ENCODE measurements at regions not wholly inside any gene's neighbourhood (a gene's known extent, or its start where the extent isn't known, plus 50 kb on each side); places are given as distances from the start of the nearest gene placed in this dataset.

DNA sequence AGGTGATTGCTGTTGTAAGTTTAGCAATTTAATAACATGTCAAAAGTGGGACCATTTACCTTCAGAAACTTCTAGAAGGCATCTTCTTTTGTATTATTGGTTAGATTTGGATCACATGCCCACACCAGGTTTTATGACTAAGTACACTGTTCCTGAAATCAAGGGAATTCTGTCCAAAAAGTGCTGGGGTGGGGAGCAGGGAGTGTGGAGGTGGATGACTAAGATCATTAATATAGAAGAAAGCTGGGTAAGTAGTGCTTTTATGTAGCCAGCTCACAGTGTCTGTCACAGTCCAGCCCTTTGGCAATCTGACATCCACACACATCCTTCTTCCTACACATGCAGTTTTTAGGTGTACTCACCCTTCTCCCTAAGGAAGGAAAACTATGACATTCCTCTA lies 120.0 kb downstream of the TMCO5A start:
- no peaks in the 10 kb centered on the region for H3K4me1 ChIP-seq
- TF ChIP-seq, protein P1, sequence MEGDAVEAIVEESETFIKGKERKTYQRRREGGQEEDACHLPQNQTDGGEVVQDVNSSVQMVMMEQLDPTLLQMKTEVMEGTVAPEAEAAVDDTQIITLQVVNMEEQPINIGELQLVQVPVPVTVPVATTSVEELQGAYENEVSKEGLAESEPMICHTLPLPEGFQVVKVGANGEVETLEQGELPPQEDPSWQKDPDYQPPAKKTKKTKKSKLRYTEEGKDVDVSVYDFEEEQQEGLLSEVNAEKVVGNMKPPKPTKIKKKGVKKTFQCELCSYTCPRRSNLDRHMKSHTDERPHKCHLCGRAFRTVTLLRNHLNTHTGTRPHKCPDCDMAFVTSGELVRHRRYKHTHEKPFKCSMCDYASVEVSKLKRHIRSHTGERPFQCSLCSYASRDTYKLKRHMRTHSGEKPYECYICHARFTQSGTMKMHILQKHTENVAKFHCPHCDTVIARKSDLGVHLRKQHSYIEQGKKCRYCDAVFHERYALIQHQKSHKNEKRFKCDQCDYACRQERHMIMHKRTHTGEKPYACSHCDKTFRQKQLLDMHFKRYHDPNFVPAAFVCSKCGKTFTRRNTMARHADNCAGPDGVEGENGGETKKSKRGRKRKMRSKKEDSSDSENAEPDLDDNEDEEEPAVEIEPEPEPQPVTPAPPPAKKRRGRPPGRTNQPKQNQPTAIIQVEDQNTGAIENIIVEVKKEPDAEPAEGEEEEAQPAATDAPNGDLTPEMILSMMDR (IDR thresholded peaks at IDR 0.05) = no peak
- no peaks in the 10 kb centered on the region for H3K36me3 ChIP-seq
- H3K27me3 ChIP-seq = no peaks in the 10 kb centered on the region
- H3K9me3 ChIP-seq = no peaks in the 10 kb centered on the region
- intact Hi-C loops (cut with DNase I; ENCODE audit: low total_unique reads) = no loop called here
- no peak overlapping the region for H3K27ac ChIP-seq
- DNase-seq = no peak
- H3K4me3 ChIP-seq = no peak overlapping the region

DNA sequence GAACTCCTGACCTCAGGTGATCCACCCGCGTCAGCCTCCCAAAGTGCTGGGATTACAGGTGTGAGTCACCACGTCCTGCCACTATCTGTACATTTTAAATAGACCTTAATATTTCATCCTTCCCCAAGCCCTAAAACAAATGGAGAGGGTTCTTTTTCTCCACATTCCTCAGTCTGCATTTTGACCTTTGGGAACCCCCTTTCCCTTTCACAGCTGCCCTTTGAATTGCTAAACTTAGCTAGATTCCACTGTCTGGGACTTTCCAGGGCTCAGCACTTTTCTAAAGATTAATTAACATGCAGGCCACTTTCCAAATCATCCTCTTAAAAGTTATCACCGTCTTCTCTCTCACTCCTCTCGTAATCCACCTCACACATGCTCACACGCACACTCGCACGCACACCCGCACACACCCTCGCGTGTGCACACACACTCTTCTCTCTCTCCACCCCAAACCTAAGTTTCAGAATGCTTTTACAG lies 124.2 kb downstream of the TMCO5A start:
- Histone ChIP-seq H3K4me3 (no peak overlapping the region), H3K27me3 (no peaks in the 10 kb centered on the region), H3K9me3 (no peaks in the 10 kb centered on the region), H3K27ac (no peak overlapping the region), H3K36me3 (no peaks in the 10 kb centered on the region), H3K4me1 (no peaks in the 10 kb centered on the region)
- TF ChIP-seq, protein P1 (IDR thresholded peaks at IDR 0.05) = no peak
- DNase-seq = no peak
- intact Hi-C loops (cut with DNase I; ENCODE audit: low total_unique reads) = no loop called here

DNA sequence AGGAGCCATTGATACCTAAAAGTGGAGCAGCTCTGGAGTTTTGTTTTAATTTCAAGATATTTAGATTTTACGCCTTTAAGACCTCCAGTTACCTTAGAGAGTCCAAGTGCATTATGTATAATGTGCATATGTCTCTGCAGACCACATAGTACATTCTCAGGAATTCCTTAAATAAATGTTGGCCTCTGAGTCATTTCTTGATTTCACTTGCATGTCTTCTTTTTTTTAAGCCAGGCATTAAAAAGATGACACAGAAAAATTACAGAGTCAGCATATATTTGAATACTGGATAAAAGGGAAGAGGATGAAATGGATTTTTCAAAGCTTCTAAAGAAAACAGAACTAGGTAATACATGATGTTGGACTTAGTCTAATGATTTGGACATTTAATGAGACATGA lies 125.2 kb downstream of the TMCO5A start:
- Histone ChIP-seq H3K9me3 (no peaks in the 10 kb centered on the region), H3K27ac (no peak overlapping the region), H3K4me3 (no peak overlapping the region), H3K4me1 (no peaks in the 10 kb centered on the region), H3K27me3 (no peaks in the 10 kb centered on the region), H3K36me3 (no peaks in the 10 kb centered on the region)
- no peak for DNase-seq
- TF ChIP-seq, protein P1 (IDR thresholded peaks at IDR 0.05) = no peak
- intact Hi-C loops (cut with DNase I; ENCODE audit: low total_unique reads) = no loop called here

DNA sequence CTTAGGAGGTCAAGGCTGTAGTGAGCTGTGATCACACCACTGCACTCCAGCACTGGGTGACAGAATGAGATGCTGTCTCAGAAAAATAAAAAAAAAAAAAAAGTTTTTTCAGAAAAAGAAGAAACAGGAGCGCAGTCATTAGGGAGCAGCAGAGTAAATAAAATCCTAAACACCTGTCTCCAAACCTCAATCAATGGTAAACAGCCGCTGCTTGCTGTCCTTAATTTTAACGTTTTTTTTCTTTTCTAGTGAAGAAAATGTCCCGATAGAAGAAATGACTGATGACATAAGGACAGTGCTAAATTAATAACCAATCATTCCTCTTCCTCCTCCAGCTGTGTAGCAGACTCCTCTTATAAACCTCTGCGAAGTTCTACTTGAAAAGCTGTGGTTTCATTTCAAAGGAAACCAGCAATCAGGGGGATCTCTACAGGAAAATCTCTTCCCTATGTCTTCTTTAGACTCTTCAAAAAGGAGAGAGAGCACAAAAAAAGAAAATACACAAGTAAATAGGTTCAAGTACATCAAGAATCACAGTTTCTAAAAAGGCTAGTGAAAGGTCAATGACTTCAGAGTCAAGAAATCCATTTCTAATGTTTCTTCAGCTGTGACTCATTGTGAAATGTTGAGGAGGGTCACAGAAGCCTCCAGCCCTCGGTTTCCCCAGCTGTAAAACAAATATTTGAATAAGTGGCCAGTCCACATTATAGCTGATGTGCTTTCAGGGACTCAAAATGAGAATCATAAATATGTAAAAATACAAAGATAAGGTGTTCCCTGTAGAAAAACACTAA lies 127.6 kb downstream of the TMCO5A start:
- Histone ChIP-seq H3K9me3 (no peaks in the 10 kb centered on the region), H3K4me1 (no peaks in the 10 kb centered on the region), H3K27ac (no peak overlapping the region), H3K36me3 (no peaks in the 10 kb centered on the region), H3K27me3 (no peaks in the 10 kb centered on the region), H3K4me3 (no peak overlapping the region)
- TF ChIP-seq, protein P1 (IDR thresholded peaks at IDR 0.05) = no peak
- DNase-seq = no peak
- intact Hi-C loops (cut with DNase I; ENCODE audit: low total_unique reads) = no loop called here

DNA sequence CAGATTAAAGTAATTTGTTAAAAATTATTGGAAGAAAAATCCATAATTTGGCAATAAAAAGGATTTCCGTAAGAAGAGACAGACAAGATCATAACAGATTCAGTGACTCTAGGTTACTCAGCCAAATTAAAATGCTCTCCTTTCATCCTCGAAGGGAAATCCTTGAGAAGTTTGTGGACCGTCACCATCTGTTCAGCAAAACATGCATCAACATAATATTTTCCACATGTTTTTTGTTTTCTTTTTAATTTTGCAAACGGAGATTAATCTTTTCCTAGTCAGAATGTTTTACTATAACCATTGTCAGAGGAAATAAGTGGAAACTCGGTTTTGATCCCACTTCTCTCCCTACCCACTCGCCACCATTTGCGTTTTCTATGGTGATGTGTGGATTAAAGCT lies 128.3 kb downstream of the TMCO5A start:
- intact Hi-C loops (cut with DNase I; ENCODE audit: low total_unique reads) = no loop called here
- TF ChIP-seq, protein P1 (IDR thresholded peaks at IDR 0.05) = no peak
- no peak overlapping the region for H3K4me3 ChIP-seq
- no peaks in the 10 kb centered on the region for H3K27me3 ChIP-seq
- no peak overlapping the region for H3K27ac ChIP-seq
- DNase-seq = no peak
- no peaks in the 10 kb centered on the region for H3K36me3 ChIP-seq
- H3K9me3 ChIP-seq = no peaks in the 10 kb centered on the region
- no peaks in the 10 kb centered on the region for H3K4me1 ChIP-seq
